WTC11 (cell line): ENCODE measurements at regions not wholly inside any gene's neighbourhood (a gene's known extent, or its start where the extent isn't known, plus 50 kb on each side); places are given as distances from the start of the nearest gene placed in this dataset.

Experiments used
- AR ChIP-seq: fragments of 250-450 bp; sonication (Bioruptor Pico); IDR thresholded peaks from 2 replicates; pipeline ENCODE4 v1.9.0; 2021; ENCODE audit warnings: mild to moderate bottlenecking
- E2F1 ChIP-seq: sonication (generic); formaldehyde crosslinking; IDR thresholded peaks from 2 replicates; pipeline ENCODE4 v1.8.0; 2022; ENCODE audit warnings: mild to moderate bottlenecking, missing genetic modification reagents
- MAX ChIP-seq: sonication (generic); formaldehyde crosslinking; IDR thresholded peaks from 2 replicates; pipeline ENCODE4 v1.8.0; 2022; ENCODE audit warnings: mild to moderate bottlenecking, missing genetic modification reagents
- ZSCAN18 ChIP-seq: fragments of 250-450 bp; sonication (Bioruptor Pico); IDR thresholded peaks from 2 replicates; pipeline ENCODE4 v2.1.2; 2022; ENCODE audit warnings: mild to moderate bottlenecking, moderate library complexity

GRCh38 chr10:3222626-3223025, 50.0 kb upstream of the PITRM1 start (continued):
- no peak for TF ChIP-seq AR
- TF ChIP-seq MAX (CRISPR knock-in tag), result no peak
- TF ChIP-seq E2F1 (CRISPR knock-in tag), result no peak
- no peak for TF ChIP-seq ZSCAN18 (CRISPR knock-in tag)
